ENCODE measurements at regions not wholly inside any gene's neighbourhood (a gene's known extent, or its start where the extent isn't known, plus 50 kb on each side); places are given as distances from the start of the nearest gene placed in this dataset.

DNA sequence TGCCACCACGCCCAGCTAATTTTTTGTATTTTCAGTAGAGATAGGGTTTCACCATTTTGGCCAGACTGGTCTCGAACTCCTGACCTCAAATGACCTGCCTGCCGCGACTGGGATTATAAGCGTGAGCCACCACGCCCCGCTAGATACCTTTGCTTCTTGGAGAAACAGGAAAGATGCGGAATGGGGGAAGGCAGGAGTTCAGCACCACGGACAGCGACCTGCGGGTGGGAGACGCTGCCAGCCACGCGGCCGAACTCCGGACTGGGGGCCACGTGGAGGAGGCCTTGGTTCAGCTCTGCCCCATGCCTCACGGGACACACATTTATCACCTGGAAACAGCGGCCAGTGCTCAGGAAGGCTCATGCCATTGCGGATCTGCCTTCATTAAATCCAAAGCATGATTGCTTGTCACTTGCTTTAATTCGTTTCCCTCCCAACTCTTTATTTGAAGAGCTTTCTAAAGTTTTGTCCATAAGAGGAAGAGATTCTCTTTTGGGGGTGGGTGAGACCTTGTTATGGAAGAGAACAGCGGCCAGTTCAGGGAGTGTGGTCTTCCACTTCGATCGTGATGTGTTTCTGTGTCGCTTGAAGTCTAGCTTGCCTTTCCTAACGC, 219.9 kb downstream of the ENGASE start:
- no peaks in the 10 kb centered on the region for H3K4me1 ChIP-seq (ENCODE audit: control insufficient read depth, insufficient read depth, low read length)
- no peaks in the 10 kb centered on the region for H3K9me3 ChIP-seq (ENCODE audit: control insufficient read depth, insufficient read depth, low read depth, low read length)
- DNase-seq (ENCODE audit: low read depth, low spot score): no peak
- H3K27ac ChIP-seq (ENCODE audit: low read length): no peak overlapping the region
- intact Hi-C loops (cut with micrococcal nuclease; ENCODE audit: unreplicated experiment) (no loop called here), in situ Hi-C loops (cut with HindIII; ENCODE audit: low pct_unique_long_range_greater_than_20kb, low sequenced_read_pairs) (no loop called here)
- BruUV-seq (replicated peaks): no TSS peak
- H3K36me3 ChIP-seq (ENCODE audit: control insufficient read depth, insufficient read depth, low read length): no peaks in the 10 kb centered on the region
- H3K4me3 ChIP-seq (ENCODE audit: low read depth in 2 of 2, low read length in 2 of 2): no peak overlapping the region
- H3K27me3 ChIP-seq (ENCODE audit: control insufficient read depth, insufficient read depth, low read length): peaks cover 28% of the 10 kb centered on the region
- CTCF ChIA-PET: interaction anchor here (0.5 kb wide), 1 partner anchor 999 kb away, joined by 3 read pairs; no protein-coding TSS in a partner anchor
- POLR2A ChIA-PET: interaction anchor here (0.7 kb wide), 1 partner anchor 1969 kb away, joined by 3 read pairs; no protein-coding TSS in a partner anchor
- ATAC-seq: no peak
- TF ChIP-seq TCF7L2 (IDR thresholded peaks at IDR 0.05; ENCODE audit: low read depth, low read length): no peak
- TF ChIP-seq, protein P1, sequence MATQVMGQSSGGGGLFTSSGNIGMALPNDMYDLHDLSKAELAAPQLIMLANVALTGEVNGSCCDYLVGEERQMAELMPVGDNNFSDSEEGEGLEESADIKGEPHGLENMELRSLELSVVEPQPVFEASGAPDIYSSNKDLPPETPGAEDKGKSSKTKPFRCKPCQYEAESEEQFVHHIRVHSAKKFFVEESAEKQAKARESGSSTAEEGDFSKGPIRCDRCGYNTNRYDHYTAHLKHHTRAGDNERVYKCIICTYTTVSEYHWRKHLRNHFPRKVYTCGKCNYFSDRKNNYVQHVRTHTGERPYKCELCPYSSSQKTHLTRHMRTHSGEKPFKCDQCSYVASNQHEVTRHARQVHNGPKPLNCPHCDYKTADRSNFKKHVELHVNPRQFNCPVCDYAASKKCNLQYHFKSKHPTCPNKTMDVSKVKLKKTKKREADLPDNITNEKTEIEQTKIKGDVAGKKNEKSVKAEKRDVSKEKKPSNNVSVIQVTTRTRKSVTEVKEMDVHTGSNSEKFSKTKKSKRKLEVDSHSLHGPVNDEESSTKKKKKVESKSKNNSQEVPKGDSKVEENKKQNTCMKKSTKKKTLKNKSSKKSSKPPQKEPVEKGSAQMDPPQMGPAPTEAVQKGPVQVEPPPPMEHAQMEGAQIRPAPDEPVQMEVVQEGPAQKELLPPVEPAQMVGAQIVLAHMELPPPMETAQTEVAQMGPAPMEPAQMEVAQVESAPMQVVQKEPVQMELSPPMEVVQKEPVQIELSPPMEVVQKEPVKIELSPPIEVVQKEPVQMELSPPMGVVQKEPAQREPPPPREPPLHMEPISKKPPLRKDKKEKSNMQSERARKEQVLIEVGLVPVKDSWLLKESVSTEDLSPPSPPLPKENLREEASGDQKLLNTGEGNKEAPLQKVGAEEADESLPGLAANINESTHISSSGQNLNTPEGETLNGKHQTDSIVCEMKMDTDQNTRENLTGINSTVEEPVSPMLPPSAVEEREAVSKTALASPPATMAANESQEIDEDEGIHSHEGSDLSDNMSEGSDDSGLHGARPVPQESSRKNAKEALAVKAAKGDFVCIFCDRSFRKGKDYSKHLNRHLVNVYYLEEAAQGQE (IDR thresholded peaks at IDR 0.05; ENCODE audit: insufficient read depth in 1 of 2, low read depth in 2 of 2, low read length in 1 of 2): peak; percentile 99

DNA sequence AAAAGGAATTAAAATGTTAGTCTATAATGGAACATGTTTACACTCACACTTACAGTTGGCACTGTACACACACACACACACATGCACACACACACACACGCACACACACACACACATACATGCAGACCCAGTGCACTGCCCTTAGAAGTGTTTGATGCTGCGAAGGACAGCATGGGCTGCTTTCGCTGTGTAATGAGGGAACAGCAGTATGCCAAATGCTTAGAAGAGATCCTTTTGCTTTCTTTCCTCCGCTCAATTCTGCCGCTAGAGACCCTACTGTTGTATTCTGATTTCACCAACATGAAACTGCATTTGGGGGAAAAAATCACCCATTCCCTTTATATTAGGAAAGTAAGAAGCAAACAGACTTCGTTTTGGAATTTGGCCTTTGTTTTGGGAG, 217.9 kb downstream of the ENGASE start:
- Histone ChIP-seq H3K27me3 (ENCODE audit: control insufficient read depth, insufficient read depth, low read length) (peaks cover 17% of the 10 kb centered on the region; the same call in 1 of the 2 replicates), H3K4me3 (ENCODE audit: low read depth in 2 of 2, low read length in 2 of 2) (no peak overlapping the region), H3K4me1 (ENCODE audit: control insufficient read depth, insufficient read depth, low read length) (no peaks in the 10 kb centered on the region), H3K9me3 (ENCODE audit: control insufficient read depth, insufficient read depth, low read depth, low read length) (no peaks in the 10 kb centered on the region), H3K36me3 (ENCODE audit: control insufficient read depth, insufficient read depth, low read length) (no peaks in the 10 kb centered on the region), H3K27ac (ENCODE audit: low read length) (no peak overlapping the region)
- ChIA-PET POLR2A (no interaction called here), CTCF (no interaction called here)
- TF ChIP-seq, protein P2, sequence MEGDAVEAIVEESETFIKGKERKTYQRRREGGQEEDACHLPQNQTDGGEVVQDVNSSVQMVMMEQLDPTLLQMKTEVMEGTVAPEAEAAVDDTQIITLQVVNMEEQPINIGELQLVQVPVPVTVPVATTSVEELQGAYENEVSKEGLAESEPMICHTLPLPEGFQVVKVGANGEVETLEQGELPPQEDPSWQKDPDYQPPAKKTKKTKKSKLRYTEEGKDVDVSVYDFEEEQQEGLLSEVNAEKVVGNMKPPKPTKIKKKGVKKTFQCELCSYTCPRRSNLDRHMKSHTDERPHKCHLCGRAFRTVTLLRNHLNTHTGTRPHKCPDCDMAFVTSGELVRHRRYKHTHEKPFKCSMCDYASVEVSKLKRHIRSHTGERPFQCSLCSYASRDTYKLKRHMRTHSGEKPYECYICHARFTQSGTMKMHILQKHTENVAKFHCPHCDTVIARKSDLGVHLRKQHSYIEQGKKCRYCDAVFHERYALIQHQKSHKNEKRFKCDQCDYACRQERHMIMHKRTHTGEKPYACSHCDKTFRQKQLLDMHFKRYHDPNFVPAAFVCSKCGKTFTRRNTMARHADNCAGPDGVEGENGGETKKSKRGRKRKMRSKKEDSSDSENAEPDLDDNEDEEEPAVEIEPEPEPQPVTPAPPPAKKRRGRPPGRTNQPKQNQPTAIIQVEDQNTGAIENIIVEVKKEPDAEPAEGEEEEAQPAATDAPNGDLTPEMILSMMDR (IDR thresholded peaks at IDR 0.05): no peak
- TF ChIP-seq, protein P1 (IDR thresholded peaks at IDR 0.05; ENCODE audit: insufficient read depth in 1 of 2, low read depth in 2 of 2, low read length in 1 of 2): no peak
- TF ChIP-seq TCF7L2 (IDR thresholded peaks at IDR 0.05; ENCODE audit: low read depth, low read length) (no peak), SIN3A (IDR thresholded peaks at IDR 0.05; ENCODE audit: borderline replicate concordance, insufficient read depth, low read depth, low read length) (no peak), POLR2AphosphoS5 (IDR thresholded peaks at IDR 0.05; ENCODE audit: low read depth, low read length) (no peak)
- DNase-seq (ENCODE audit: low read depth, low spot score) (no peak), ATAC-seq (no peak)
- intact Hi-C loops (cut with micrococcal nuclease; ENCODE audit: unreplicated experiment) (no loop called here), in situ Hi-C loops (cut with HindIII; ENCODE audit: low pct_unique_long_range_greater_than_20kb, low sequenced_read_pairs) (no loop called here)
- BruUV-seq (replicated peaks): no TSS peak
